ENCODE measurements at regions not wholly inside any gene's neighbourhood (a gene's known extent, or its start where the extent isn't known, plus 50 kb on each side); places are given as distances from the start of the nearest gene placed in this dataset.

DNA sequence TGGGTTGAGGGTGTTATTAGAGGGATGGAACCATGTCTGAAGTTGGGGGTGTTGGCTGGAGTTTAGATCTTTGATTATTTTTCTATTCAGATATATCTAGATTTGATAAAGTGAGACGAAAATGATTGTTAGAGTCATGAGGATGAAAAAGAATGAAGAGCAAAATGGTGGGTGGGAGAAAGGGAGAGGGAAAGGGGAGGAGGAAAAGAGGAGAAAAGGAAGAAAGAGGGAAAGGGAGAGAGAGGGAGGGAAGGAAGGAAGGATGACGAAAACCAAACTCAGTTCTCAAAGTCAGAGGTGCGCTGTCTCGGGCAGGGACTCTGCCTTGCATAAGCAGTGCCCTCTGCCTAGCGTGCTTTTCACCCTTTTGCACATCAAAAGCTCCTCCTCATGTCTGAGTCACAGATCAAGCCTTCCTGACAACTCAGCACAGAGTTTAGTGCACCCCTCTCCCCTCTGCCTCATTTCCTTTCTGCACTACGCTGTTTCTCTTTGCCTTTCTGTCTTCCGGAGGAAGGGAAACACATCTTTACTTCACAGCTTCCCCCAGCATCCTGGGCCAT is 225.8 kb upstream of the PROX1 start:
- H3K36me3 ChIP-seq (ENCODE audit: control insufficient read depth in 3 of 3, insufficient read depth in 3 of 3, low read length in 3 of 3) = no peaks in the 10 kb centered on the region
- H3K27me3 ChIP-seq (ENCODE audit: control insufficient read depth in 3 of 3, insufficient read depth in 3 of 3, low read length in 3 of 3) = peaks cover 0 to 4% (median 0%) of the 10 kb centered on the region in 3 donors
- H3K9me3 ChIP-seq (ENCODE audit: control insufficient read depth in 3 of 3, low read length in 3 of 3) = no peaks in the 10 kb centered on the region
- H3K4me1 ChIP-seq (ENCODE audit: control insufficient read depth in 3 of 3, insufficient read depth in 3 of 3, low read length in 3 of 3) = no peaks in the 10 kb centered on the region
- H3K27ac ChIP-seq (ENCODE audit: low read depth, low read length) = no peak overlapping the region
- H3K9ac ChIP-seq (ENCODE audit: low read depth in 1 of 3, low read length in 3 of 3) = no peak overlapping the region
- H3K4me3 ChIP-seq (ENCODE audit: low read length in 3 of 3) = no peak overlapping the region

- Histone ChIP-seq H3K9ac (ENCODE audit: low read depth in 1 of 3, low read length in 3 of 3) (no peak overlapping the region), H3K9me3 (ENCODE audit: control insufficient read depth in 3 of 3, low read length in 3 of 3) (no peaks in the 10 kb centered on the region), H3K36me3 (ENCODE audit: control insufficient read depth in 3 of 3, insufficient read depth in 3 of 3, low read length in 3 of 3) (no peaks in the 10 kb centered on the region), H3K27me3 (ENCODE audit: control insufficient read depth in 3 of 3, insufficient read depth in 3 of 3, low read length in 3 of 3) (no peaks in the 10 kb centered on the region), H3K4me1 (ENCODE audit: control insufficient read depth in 3 of 3, insufficient read depth in 3 of 3, low read length in 3 of 3) (no peaks in the 10 kb centered on the region), H3K27ac (ENCODE audit: low read depth, low read length) (no peak overlapping the region), H3K4me3 (ENCODE audit: low read length in 3 of 3) (no peak overlapping the region)
Observed at GRCh38 chr1:213767683-213768082, 220.1 kb upstream of the PROX1 start.

DNA sequence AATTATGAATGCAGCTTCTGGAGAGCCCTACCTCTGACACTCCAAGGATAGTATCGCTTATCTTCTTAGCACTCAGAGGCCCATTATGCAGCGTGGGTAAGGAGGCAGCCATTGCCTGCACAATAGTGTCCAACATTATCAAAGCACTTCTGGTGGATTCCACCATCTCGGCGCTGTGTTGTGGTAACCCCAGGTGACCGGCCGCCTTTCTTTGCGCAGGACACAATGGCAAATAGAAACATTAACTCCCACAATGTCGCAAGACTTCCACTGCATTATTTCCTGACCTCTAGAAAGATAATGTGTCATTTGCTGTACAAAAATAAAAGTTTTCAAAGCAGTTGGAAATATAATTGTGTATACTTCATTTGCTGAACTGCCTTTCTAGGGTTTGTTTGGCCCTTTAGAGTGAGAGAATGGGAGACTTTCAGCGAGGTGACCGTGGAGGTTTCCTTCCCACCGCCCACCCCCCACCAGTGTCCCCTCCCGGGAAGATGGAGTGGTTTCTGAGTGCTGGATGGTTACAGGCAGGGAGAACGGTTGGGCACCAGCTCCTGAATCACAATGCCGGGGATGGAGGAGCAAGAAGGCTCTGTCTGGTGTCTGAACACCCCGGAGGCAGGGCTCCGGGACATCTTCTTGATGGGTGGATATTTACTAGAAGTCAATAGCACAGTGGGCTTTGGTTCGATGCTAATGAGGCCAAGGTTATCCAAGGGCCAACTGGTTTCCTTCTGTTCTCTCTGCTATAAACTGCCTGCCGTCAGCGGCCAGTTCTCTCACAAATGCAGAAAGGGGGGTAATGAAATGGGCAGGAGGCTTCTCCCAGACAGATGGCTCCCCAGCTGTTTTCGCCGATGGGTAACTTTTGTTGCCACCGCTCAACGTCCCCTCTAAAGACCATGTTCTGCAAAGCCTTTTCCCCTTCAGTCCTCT is 215.4 kb upstream of the PROX1 start:
- H3K4me1 ChIP-seq (ENCODE audit: control insufficient read depth in 3 of 3, insufficient read depth in 3 of 3, low read length in 3 of 3) = no peaks in the 10 kb centered on the region
- no peaks in the 10 kb centered on the region for H3K36me3 ChIP-seq (ENCODE audit: control insufficient read depth in 3 of 3, insufficient read depth in 3 of 3, low read length in 3 of 3)
- peaks cover 0 to 5% (median 0%) of the 10 kb centered on the region in 3 donors for H3K9me3 ChIP-seq (ENCODE audit: control insufficient read depth in 3 of 3, low read length in 3 of 3)
- H3K4me3 ChIP-seq (ENCODE audit: low read length in 3 of 3) = no peak overlapping the region
- no peak overlapping the region for H3K27ac ChIP-seq (ENCODE audit: low read depth, low read length)
- no peaks in the 10 kb centered on the region for H3K27me3 ChIP-seq (ENCODE audit: control insufficient read depth in 3 of 3, insufficient read depth in 3 of 3, low read length in 3 of 3)
- no peak overlapping the region for H3K9ac ChIP-seq (ENCODE audit: low read depth in 1 of 3, low read length in 3 of 3)

- H3K36me3 ChIP-seq (ENCODE audit: control insufficient read depth in 3 of 3, insufficient read depth in 3 of 3, low read length in 3 of 3) = no peaks in the 10 kb centered on the region
- no peak overlapping the region for H3K4me3 ChIP-seq (ENCODE audit: low read length in 3 of 3)
- H3K9ac ChIP-seq (ENCODE audit: low read depth in 1 of 3, low read length in 3 of 3) = no peak overlapping the region
- H3K27me3 ChIP-seq (ENCODE audit: control insufficient read depth in 3 of 3, insufficient read depth in 3 of 3, low read length in 3 of 3) = no peaks in the 10 kb centered on the region
- no peak overlapping the region for H3K27ac ChIP-seq (ENCODE audit: low read depth, low read length)
- H3K4me1 ChIP-seq (ENCODE audit: control insufficient read depth in 3 of 3, insufficient read depth in 3 of 3, low read length in 3 of 3) = no peaks in the 10 kb centered on the region
- peaks cover 0 to 5% (median 0%) of the 10 kb centered on the region in 3 donors for H3K9me3 ChIP-seq (ENCODE audit: control insufficient read depth in 3 of 3, low read length in 3 of 3)
Observed at GRCh38 chr1:213773975-213774374, 213.8 kb upstream of the PROX1 start.

GRCh38 chr1:213776969-213777368 is 210.8 kb upstream of the PROX1 start:
- no peaks in the 10 kb centered on the region for H3K4me1 ChIP-seq (ENCODE audit: control insufficient read depth in 3 of 3, insufficient read depth in 3 of 3, low read length in 3 of 3)
- no peak overlapping the region for H3K27ac ChIP-seq (ENCODE audit: low read depth, low read length)
- H3K4me3 ChIP-seq (ENCODE audit: low read length in 3 of 3) = no peak overlapping the region
- peaks cover 0 to 5% (median 0%) of the 10 kb centered on the region in 3 donors for H3K9me3 ChIP-seq (ENCODE audit: control insufficient read depth in 3 of 3, low read length in 3 of 3)
- no peak overlapping the region for H3K9ac ChIP-seq (ENCODE audit: low read depth in 1 of 3, low read length in 3 of 3)
- H3K27me3 ChIP-seq (ENCODE audit: control insufficient read depth in 3 of 3, insufficient read depth in 3 of 3, low read length in 3 of 3) = no peaks in the 10 kb centered on the region
- H3K36me3 ChIP-seq (ENCODE audit: control insufficient read depth in 3 of 3, insufficient read depth in 3 of 3, low read length in 3 of 3) = no peaks in the 10 kb centered on the region

GRCh38 chr1:213779228-213779627 is 208.5 kb upstream of the PROX1 start:
- Histone ChIP-seq H3K27ac (ENCODE audit: low read depth, low read length) (no peak overlapping the region), H3K9ac (ENCODE audit: low read depth in 1 of 3, low read length in 3 of 3) (no peak overlapping the region), H3K4me1 (ENCODE audit: control insufficient read depth in 3 of 3, insufficient read depth in 3 of 3, low read length in 3 of 3) (no peaks in the 10 kb centered on the region), H3K9me3 (ENCODE audit: control insufficient read depth in 3 of 3, low read length in 3 of 3) (peaks cover 0 to 5% (median 0%) of the 10 kb centered on the region in 3 donors), H3K4me3 (ENCODE audit: low read length in 3 of 3) (no peak overlapping the region), H3K27me3 (ENCODE audit: control insufficient read depth in 3 of 3, insufficient read depth in 3 of 3, low read length in 3 of 3) (no peaks in the 10 kb centered on the region), H3K36me3 (ENCODE audit: control insufficient read depth in 3 of 3, insufficient read depth in 3 of 3, low read length in 3 of 3) (no peaks in the 10 kb centered on the region)

- Histone ChIP-seq H3K4me3 (ENCODE audit: low read length in 3 of 3) (no peak overlapping the region), H3K9ac (ENCODE audit: low read depth in 1 of 3, low read length in 3 of 3) (no peak overlapping the region), H3K27me3 (ENCODE audit: control insufficient read depth in 3 of 3, insufficient read depth in 3 of 3, low read length in 3 of 3) (no peaks in the 10 kb centered on the region), H3K4me1 (ENCODE audit: control insufficient read depth in 3 of 3, insufficient read depth in 3 of 3, low read length in 3 of 3) (no peaks in the 10 kb centered on the region), H3K9me3 (ENCODE audit: control insufficient read depth in 3 of 3, low read length in 3 of 3) (no peaks in the 10 kb centered on the region), H3K27ac (ENCODE audit: low read depth, low read length) (no peak overlapping the region), H3K36me3 (ENCODE audit: control insufficient read depth in 3 of 3, insufficient read depth in 3 of 3, low read length in 3 of 3) (no peaks in the 10 kb centered on the region)
Observed at GRCh38 chr1:213782941-213783672, 204.7 kb upstream of the PROX1 start.

DNA sequence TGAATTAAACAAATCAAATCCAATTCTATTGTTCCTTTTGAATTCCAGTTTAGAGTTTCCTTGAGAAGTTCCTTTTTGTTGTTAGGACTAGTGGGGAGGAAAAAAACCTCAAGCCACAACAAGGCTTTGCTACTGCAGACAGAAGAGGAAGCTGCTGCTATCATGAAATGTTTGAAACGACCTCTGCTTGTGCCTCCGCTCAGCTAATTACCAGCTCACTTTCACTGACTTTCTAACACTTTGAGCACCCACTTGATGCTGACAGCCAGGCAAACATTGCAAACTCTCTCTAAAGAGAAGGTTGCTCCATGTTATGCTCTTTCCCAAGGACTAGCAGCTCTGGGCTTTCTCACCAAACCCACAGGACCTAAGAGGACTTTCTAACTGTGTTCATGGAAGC is 203.9 kb upstream of the PROX1 start:
- no peaks in the 10 kb centered on the region for H3K27me3 ChIP-seq (ENCODE audit: control insufficient read depth in 3 of 3, insufficient read depth in 3 of 3, low read length in 3 of 3)
- no peak overlapping the region for H3K4me3 ChIP-seq (ENCODE audit: low read length in 3 of 3)
- H3K36me3 ChIP-seq (ENCODE audit: control insufficient read depth in 3 of 3, insufficient read depth in 3 of 3, low read length in 3 of 3) = no peaks in the 10 kb centered on the region
- no peaks in the 10 kb centered on the region for H3K4me1 ChIP-seq (ENCODE audit: control insufficient read depth in 3 of 3, insufficient read depth in 3 of 3, low read length in 3 of 3)
- H3K9me3 ChIP-seq (ENCODE audit: control insufficient read depth in 3 of 3, low read length in 3 of 3) = no peaks in the 10 kb centered on the region
- H3K27ac ChIP-seq (ENCODE audit: low read depth, low read length) = no peak overlapping the region
- H3K9ac ChIP-seq (ENCODE audit: low read depth in 1 of 3, low read length in 3 of 3) = no peak overlapping the region

- no peaks in the 10 kb centered on the region for H3K9me3 ChIP-seq (ENCODE audit: control insufficient read depth in 3 of 3, low read length in 3 of 3)
- H3K27me3 ChIP-seq (ENCODE audit: control insufficient read depth in 3 of 3, insufficient read depth in 3 of 3, low read length in 3 of 3) = no peaks in the 10 kb centered on the region
- no peaks in the 10 kb centered on the region for H3K4me1 ChIP-seq (ENCODE audit: control insufficient read depth in 3 of 3, insufficient read depth in 3 of 3, low read length in 3 of 3)
- no peak overlapping the region for H3K27ac ChIP-seq (ENCODE audit: low read depth, low read length)
- no peak overlapping the region for H3K9ac ChIP-seq (ENCODE audit: low read depth in 1 of 3, low read length in 3 of 3)
- no peaks in the 10 kb centered on the region for H3K36me3 ChIP-seq (ENCODE audit: control insufficient read depth in 3 of 3, insufficient read depth in 3 of 3, low read length in 3 of 3)
- no peak overlapping the region for H3K4me3 ChIP-seq (ENCODE audit: low read length in 3 of 3)
Observed at GRCh38 chr1:213786683-213787082, 201.1 kb upstream of the PROX1 start.

- Histone ChIP-seq H3K9ac (ENCODE audit: low read depth in 1 of 3, low read length in 3 of 3) (no peak overlapping the region), H3K27me3 (ENCODE audit: control insufficient read depth in 3 of 3, insufficient read depth in 3 of 3, low read length in 3 of 3) (no peaks in the 10 kb centered on the region), H3K4me3 (ENCODE audit: low read length in 3 of 3) (no peak overlapping the region), H3K36me3 (ENCODE audit: control insufficient read depth in 3 of 3, insufficient read depth in 3 of 3, low read length in 3 of 3) (no peaks in the 10 kb centered on the region), H3K9me3 (ENCODE audit: control insufficient read depth in 3 of 3, low read length in 3 of 3) (no peaks in the 10 kb centered on the region), H3K4me1 (ENCODE audit: control insufficient read depth in 3 of 3, insufficient read depth in 3 of 3, low read length in 3 of 3) (no peaks in the 10 kb centered on the region), H3K27ac (ENCODE audit: low read depth, low read length) (no peak overlapping the region)
Observed at GRCh38 chr1:213790565-213790964, 197.2 kb upstream of the PROX1 start.

All from skeletal muscle tissue (tissue), 3 donors.